Ishikawa (cell line): ENCODE measurements at regions not wholly inside any gene's neighbourhood (a gene's known extent, or its start where the extent isn't known, plus 50 kb on each side); places are given as distances from the start of the nearest gene placed in this dataset.

Experiments used
- CEBPB ChIP-seq: IDR thresholded peaks from 2 replicates; pipeline ENCODE4 v1.6.1; 2012
- CREB1 ChIP-seq: IDR thresholded peaks from 2 replicates; pipeline ENCODE4 v1.6.1; 2012; ENCODE audit warnings: low read depth
- EGR1 ChIP-seq: IDR thresholded peaks from 2 replicates; pipeline ENCODE4 v1.6.1; 2012
- EP300 ChIP-seq: IDR thresholded peaks from 2 replicates; pipeline ENCODE4 v1.6.1; 2012; ENCODE audit warnings: borderline replicate concordance
- FOXM1 ChIP-seq: IDR thresholded peaks from 2 replicates; pipeline ENCODE4 v1.6.1; 2012; ENCODE audit warnings: low read depth, borderline replicate concordance
- MAX ChIP-seq: IDR thresholded peaks from 2 replicates; pipeline ENCODE4 v1.6.1; 2012
- NFIC ChIP-seq: IDR thresholded peaks from 2 replicates; pipeline ENCODE4 v1.6.1; 2012
- RAD21 ChIP-seq: IDR thresholded peaks from 2 replicates; pipeline ENCODE4 v1.6.1; 2012; ENCODE audit warnings: low read depth
- REST ChIP-seq: IDR thresholded peaks from 2 replicates; pipeline ENCODE4 v1.6.1; 2012; ENCODE audit warnings: low read depth, mild to moderate bottlenecking
- TAF1 ChIP-seq: IDR thresholded peaks from 2 replicates; pipeline ENCODE4 v1.6.1; 2012; ENCODE audit warnings: low read depth, mild to moderate bottlenecking
- TCF12 ChIP-seq: IDR thresholded peaks from 2 replicates; pipeline ENCODE4 v1.6.1; 2012; ENCODE audit warnings: low read depth
- TEAD4 ChIP-seq: IDR thresholded peaks from 2 replicates; pipeline ENCODE4 v1.6.1; 2012
- USF1 ChIP-seq: IDR thresholded peaks from 2 replicates; pipeline ENCODE4 v1.6.1; 2012
- YY1 ChIP-seq: IDR thresholded peaks from 2 replicates; pipeline ENCODE4 v1.6.1; 2012; ENCODE audit warnings: low read depth
- ZBTB7A ChIP-seq: IDR thresholded peaks from 2 replicates; pipeline ENCODE4 v1.6.1; 2012; ENCODE audit warnings: low read depth

- TF ChIP-seq USF1 (no peak), TAF1 (no peak), TCF12 (no peak), YY1 (no peak), FOXM1 (no peak), EGR1 (no peak), REST (no peak), EP300 (no peak), CREB1 (no peak), NFIC (no peak), MAX (no peak), RAD21 (no peak), CEBPB (no peak), ZBTB7A (no peak), TEAD4 (no peak)
Measured at GRCh38 chr9:134259708-134260107, 66.5 kb upstream of the RXRA start.

- TF ChIP-seq FOXM1 (no peak), TAF1 (no peak), RAD21 (no peak), NFIC (no peak), ZBTB7A (no peak), EP300 (no peak), EGR1 (no peak)
Measured at GRCh38 chr9:134260801-134261200, 65.5 kb upstream of the RXRA start.

- no peak for TF ChIP-seq TCF12
- no peak for TF ChIP-seq ZBTB7A
- no peak for TF ChIP-seq EP300
- TF ChIP-seq FOXM1 = no peak
- TF ChIP-seq REST = no peak
- no peak for TF ChIP-seq EGR1
- no peak for TF ChIP-seq TAF1
- TF ChIP-seq CEBPB = no peak
Measured at GRCh38 chr9:134262035-134262434, 64.2 kb upstream of the RXRA start.

GRCh38 chr9:134263596-134263995 is 62.7 kb upstream of the RXRA start:
- no peak for TF ChIP-seq EGR1
- no peak for TF ChIP-seq ZBTB7A
- no peak for TF ChIP-seq REST
- TF ChIP-seq TCF12 = no peak
- TF ChIP-seq RAD21 = no peak
- no peak for TF ChIP-seq NFIC
- TF ChIP-seq MAX = no peak
- TF ChIP-seq YY1 = no peak
- no peak for TF ChIP-seq TAF1
- no peak for TF ChIP-seq CREB1
- TF ChIP-seq FOXM1 = no peak
- no peak for TF ChIP-seq EP300
- TF ChIP-seq CEBPB = no peak
- TF ChIP-seq USF1 = no peak
- no peak for TF ChIP-seq TEAD4

- no peak for TF ChIP-seq EGR1
- no peak for TF ChIP-seq RAD21
Measured at GRCh38 chr9:134264169-134264568, 62.1 kb upstream of the RXRA start.
